Prostate gland (tissue), 2 donors: ENCODE measurements at regions not wholly inside any gene's neighbourhood (a gene's known extent, or its start where the extent isn't known, plus 50 kb on each side); places are given as distances from the start of the nearest gene placed in this dataset.

Experiments
- POLR2A ChIP-seq: fragments of 450-650 bp; IDR thresholded peaks from one replicate; pipeline ENCODE4 v1.6.1; 2016; ENCODE audit warnings: antibody characterized with exemption, mild to moderate bottlenecking
- POLR2AphosphoS5 ChIP-seq: sonication (generic); formaldehyde crosslinking; IDR thresholded peaks from one replicate; pipeline ENCODE4 v1.6.1; 2017; ENCODE audit warnings: antibody characterized with exemption
- TF ChIP-seq, protein P1 (sequence below), 4 experiments: fragments of 200-600 bp in 2 of 4; fragments of 450-650 bp in 2 of 4; sonication (generic) in 2 of 4; IDR thresholded peaks; 1 replicate in 3 of 4; 2 replicates in 1 of 4; pipeline ENCODE4 v1.5.1; 2016 to 2019; ENCODE audit warnings: antibody characterized with exemption in 4 of 4, mild to moderate bottlenecking in 2 of 4, moderate library complexity in 2 of 4

DNA sequence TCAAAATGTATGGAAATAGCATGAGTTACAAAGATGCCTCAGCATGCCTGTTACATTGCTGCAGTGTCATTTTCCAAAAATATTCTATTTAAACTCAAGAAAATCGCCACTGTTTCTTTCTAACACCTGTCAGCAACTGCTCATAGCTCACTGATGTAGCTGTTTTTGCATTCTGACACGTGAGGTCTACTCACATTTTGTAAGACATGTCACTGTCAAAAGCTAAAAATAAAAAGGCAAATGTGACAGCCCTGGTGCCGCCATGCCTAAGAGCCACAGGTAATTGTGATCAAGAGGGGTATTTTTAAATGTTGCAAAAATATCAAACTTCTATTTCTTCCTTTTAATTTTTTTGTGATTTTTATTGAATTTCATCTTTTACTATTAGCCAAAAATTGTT, 556.2 kb upstream of the TMPRSS15 start:
- TF ChIP-seq, protein P1, sequence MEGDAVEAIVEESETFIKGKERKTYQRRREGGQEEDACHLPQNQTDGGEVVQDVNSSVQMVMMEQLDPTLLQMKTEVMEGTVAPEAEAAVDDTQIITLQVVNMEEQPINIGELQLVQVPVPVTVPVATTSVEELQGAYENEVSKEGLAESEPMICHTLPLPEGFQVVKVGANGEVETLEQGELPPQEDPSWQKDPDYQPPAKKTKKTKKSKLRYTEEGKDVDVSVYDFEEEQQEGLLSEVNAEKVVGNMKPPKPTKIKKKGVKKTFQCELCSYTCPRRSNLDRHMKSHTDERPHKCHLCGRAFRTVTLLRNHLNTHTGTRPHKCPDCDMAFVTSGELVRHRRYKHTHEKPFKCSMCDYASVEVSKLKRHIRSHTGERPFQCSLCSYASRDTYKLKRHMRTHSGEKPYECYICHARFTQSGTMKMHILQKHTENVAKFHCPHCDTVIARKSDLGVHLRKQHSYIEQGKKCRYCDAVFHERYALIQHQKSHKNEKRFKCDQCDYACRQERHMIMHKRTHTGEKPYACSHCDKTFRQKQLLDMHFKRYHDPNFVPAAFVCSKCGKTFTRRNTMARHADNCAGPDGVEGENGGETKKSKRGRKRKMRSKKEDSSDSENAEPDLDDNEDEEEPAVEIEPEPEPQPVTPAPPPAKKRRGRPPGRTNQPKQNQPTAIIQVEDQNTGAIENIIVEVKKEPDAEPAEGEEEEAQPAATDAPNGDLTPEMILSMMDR (IDR thresholded peaks at IDR 0.05) = no peak
- TF ChIP-seq POLR2A (no peak), POLR2AphosphoS5 (no peak)
